ENCODE measurements at regions not wholly inside any gene's neighbourhood (a gene's known extent, or its start where the extent isn't known, plus 50 kb on each side); places are given as distances from the start of the nearest gene placed in this dataset.
"Not testable (repeated sequence)": the region's sequence is repeated elsewhere in the genome, so short reads cannot be mapped to it uniquely, and the experiment has no call there.

DNA sequence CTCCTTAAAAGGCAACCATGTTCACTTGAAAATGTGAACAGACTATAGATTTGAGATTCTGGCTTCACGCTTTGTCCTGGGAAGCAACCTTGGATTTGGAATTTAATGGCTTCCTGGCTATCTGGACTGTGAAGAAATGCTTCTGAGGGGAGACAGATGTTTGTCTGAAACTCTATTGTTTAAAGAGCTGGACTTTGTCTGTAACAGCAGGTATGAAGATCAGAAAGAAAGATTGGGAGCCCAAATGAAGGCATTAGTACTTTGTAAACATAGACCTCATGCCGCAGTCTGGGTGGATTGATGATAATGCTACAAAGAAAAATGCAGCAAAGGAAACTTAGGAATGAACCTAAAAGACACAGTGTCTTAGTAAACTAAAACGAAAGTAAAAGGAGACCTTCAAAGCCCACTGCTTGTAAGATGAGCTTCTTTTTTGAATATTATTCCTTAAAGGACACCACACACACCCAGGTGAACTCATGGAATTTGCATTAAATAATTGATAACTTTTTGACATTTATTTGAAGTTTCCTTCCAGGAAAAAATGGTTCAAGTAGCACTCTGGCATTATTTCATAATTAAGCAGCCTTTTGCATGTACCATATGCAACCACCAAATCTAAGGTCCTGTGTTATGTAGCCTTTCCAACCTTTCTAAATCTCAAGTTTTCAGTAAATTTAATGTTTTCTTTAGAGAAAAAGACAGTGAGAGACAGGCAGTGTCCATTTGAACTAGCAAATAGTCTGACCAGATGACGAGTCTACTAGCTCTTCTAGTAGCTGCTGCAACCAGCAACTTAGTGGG lies 119.9 kb downstream of the SPDYE17 start:
- not testable (repeated sequence) for TF ChIP-seq CTCF (IDR thresholded peaks at IDR 0.05; ENCODE audit: low read depth, low read length); EZH2phosphoT487 (IDR thresholded peaks at IDR 0.05; ENCODE audit: low read depth)
